DND-41 (cell line): ENCODE measurements at regions not wholly inside any gene's neighbourhood (a gene's known extent, or its start where the extent isn't known, plus 50 kb on each side); places are given as distances from the start of the nearest gene placed in this dataset.

Source experiments
- EZH2 ChIP-seq: IDR thresholded peaks from 3 replicates; pipeline ENCODE4 v1.6.1; 2012; ENCODE audit warnings: borderline replicate concordance, low read depth, mild to moderate bottlenecking, moderate library complexity, low read length, inconsistent platforms; ENCODE audit not compliant: severe bottlenecking
- TF ChIP-seq, protein P1 (sequence below): IDR thresholded peaks from 2 replicates; pipeline ENCODE4 v1.5.1; 2012; ENCODE audit warnings: borderline replicate concordance, low read length, moderate library complexity, mild to moderate bottlenecking; ENCODE audit not compliant: poor library complexity, severe bottlenecking; ENCODE audit errors: extremely low read depth

DNA sequence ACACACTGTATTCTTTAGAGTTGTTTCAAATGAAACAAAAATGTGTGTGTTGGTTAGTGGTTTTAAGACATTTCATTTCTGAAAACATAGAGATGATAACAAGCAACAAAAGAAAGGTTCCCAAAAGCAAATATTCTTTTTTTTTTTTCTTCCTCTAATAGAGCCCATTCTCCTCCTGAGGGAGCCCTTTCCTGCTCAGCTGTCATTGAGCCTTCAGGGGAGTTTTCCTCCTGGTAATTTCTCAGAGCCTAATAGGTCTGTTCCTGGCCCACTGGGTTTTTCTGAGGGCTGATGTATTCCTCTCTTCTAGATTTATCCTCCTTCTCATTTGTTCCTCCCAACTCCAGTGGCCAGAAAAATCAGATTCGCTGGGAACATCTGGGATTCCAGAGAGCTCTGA, 654.5 kb downstream of the NOVA1 start:
- TF ChIP-seq EZH2 = no peak
- TF ChIP-seq, protein P1, sequence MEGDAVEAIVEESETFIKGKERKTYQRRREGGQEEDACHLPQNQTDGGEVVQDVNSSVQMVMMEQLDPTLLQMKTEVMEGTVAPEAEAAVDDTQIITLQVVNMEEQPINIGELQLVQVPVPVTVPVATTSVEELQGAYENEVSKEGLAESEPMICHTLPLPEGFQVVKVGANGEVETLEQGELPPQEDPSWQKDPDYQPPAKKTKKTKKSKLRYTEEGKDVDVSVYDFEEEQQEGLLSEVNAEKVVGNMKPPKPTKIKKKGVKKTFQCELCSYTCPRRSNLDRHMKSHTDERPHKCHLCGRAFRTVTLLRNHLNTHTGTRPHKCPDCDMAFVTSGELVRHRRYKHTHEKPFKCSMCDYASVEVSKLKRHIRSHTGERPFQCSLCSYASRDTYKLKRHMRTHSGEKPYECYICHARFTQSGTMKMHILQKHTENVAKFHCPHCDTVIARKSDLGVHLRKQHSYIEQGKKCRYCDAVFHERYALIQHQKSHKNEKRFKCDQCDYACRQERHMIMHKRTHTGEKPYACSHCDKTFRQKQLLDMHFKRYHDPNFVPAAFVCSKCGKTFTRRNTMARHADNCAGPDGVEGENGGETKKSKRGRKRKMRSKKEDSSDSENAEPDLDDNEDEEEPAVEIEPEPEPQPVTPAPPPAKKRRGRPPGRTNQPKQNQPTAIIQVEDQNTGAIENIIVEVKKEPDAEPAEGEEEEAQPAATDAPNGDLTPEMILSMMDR = no peak
